ENCODE measurements at regions not wholly inside any gene's neighbourhood (a gene's known extent, or its start where the extent isn't known, plus 50 kb on each side); places are given as distances from the start of the nearest gene placed in this dataset.

DNA sequence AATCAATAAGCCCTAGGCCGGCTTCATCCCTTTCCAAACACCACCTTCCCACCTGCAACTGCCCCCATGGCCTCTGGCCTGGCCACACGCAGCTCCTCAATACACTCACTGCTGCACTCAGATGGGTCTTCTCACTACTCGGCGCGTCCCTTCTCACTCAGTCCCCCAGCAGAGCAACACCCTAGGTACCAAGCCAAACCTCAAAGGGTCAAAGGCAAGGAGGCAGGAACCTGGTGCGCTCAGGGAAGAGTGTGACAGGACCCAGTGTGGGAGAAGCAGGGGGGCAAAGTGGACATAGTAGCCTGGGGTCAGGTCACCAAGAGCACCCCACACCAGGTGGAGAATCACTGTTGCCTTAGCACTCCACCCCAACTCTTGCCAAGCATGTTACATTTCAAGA is 90.6 kb downstream of the TTC32 start:
- H4K91ac ChIP-seq (ENCODE audit: insufficient read length, low read depth, low read length) = no peak overlapping the region
- H4K8ac ChIP-seq (replicated peaks; ENCODE audit: insufficient read length, low read depth, low read length) = no peak overlapping the region
- Mint-ChIP-seq H3K4me1 (no peaks in the 10 kb centered on the region), H3K4me3 (no peak overlapping the region), H3K27me3 (ENCODE audit: low read depth) (peaks cover 3% of the 10 kb centered on the region; the same call in 1 of the 2 replicates), H3K9me3 (no peaks in the 10 kb centered on the region), H3K27ac (peak overlapping the region in 1 of 3 experiments; percentile 5; a peak in 1 of 7 replicates), H3K36me3 (ENCODE audit: insufficient read depth in 1 of 3, low read depth in 3 of 3) (no peaks in the 10 kb centered on the region)
- H3K23me2 ChIP-seq (ENCODE audit: insufficient read length, low read depth, low read length, poor library complexity, severe bottlenecking) = no peaks in the 10 kb centered on the region
- no peak overlapping the region for H3T11ph ChIP-seq (ENCODE audit: low read length)
- H2BK15ac ChIP-seq (ENCODE audit: low read depth, low read length) = no peak overlapping the region
- no peak overlapping the region for H3K18ac ChIP-seq (ENCODE audit: insufficient read length, low read depth, low read length)
- no peaks in the 10 kb centered on the region for H3K9me3 ChIP-seq (ENCODE audit: control insufficient read depth, low read depth, low read length)
- no peaks in the 10 kb centered on the region for H4K20me1 ChIP-seq (ENCODE audit: control insufficient read depth, insufficient read depth, insufficient read length)
- H2BK20ac ChIP-seq (ENCODE audit: low read depth, low read length, poor library complexity, severe bottlenecking) = no peak overlapping the region
- H3K4ac ChIP-seq (ENCODE audit: low read depth, low read length) = no peak overlapping the region
- no peak overlapping the region for H2BK5ac ChIP-seq (ENCODE audit: insufficient read length, low read length)
- TF ChIP-seq, protein P1, sequence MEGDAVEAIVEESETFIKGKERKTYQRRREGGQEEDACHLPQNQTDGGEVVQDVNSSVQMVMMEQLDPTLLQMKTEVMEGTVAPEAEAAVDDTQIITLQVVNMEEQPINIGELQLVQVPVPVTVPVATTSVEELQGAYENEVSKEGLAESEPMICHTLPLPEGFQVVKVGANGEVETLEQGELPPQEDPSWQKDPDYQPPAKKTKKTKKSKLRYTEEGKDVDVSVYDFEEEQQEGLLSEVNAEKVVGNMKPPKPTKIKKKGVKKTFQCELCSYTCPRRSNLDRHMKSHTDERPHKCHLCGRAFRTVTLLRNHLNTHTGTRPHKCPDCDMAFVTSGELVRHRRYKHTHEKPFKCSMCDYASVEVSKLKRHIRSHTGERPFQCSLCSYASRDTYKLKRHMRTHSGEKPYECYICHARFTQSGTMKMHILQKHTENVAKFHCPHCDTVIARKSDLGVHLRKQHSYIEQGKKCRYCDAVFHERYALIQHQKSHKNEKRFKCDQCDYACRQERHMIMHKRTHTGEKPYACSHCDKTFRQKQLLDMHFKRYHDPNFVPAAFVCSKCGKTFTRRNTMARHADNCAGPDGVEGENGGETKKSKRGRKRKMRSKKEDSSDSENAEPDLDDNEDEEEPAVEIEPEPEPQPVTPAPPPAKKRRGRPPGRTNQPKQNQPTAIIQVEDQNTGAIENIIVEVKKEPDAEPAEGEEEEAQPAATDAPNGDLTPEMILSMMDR (conservative IDR thresholded peaks at IDR 0.05) = no peak
- H3K4me2 ChIP-seq (ENCODE audit: insufficient read depth, insufficient read length, low read length) = no peak overlapping the region
- H3K79me1 ChIP-seq (ENCODE audit: insufficient read depth, low read depth, low read length, poor library complexity, severe bottlenecking) = no peaks in the 10 kb centered on the region
- no peak overlapping the region for H3K23ac ChIP-seq (ENCODE audit: insufficient read length, low read depth, low read length)
- no CpG with 5 or more reads among the region's 6 CpGs for WGBS (ENCODE audit: extremely low coverage, insufficient read length, low lambda C conversion rate)
- H3K9ac ChIP-seq (ENCODE audit: extremely low read depth, insufficient read length, low read length) = no peak overlapping the region
- no peak overlapping the region for H2AFZ ChIP-seq (ENCODE audit: low read length)
- H2BK120ac ChIP-seq (ENCODE audit: low read depth, low read length, poor library complexity, severe bottlenecking) = no peak overlapping the region
- no peak overlapping the region for H2BK12ac ChIP-seq (ENCODE audit: insufficient read length, low read depth, low read length)
- H3K56ac ChIP-seq (ENCODE audit: insufficient read length, low read depth, low read length) = no peak overlapping the region
- DNase-seq = no peak
- H3K79me2 ChIP-seq (ENCODE audit: insufficient read depth, low read length) = no peaks in the 10 kb centered on the region
- H3K14ac ChIP-seq (ENCODE audit: insufficient read depth, low read length) = no peak overlapping the region
- no peak overlapping the region for H2AK5ac ChIP-seq (ENCODE audit: insufficient read length, low read length)
- no peaks in the 10 kb centered on the region for H3K27me3 ChIP-seq (ENCODE audit: insufficient read depth, low read length)
- H4K5ac ChIP-seq (ENCODE audit: insufficient read length, low read depth, low read length) = no peak overlapping the region
- no peaks in the 10 kb centered on the region for H3K4me1 ChIP-seq (ENCODE audit: insufficient read depth, low read length)
- H3K27ac ChIP-seq (ENCODE audit: insufficient read length, low read depth, low read length) = no peak overlapping the region

All from H9 (cell line).